GM08714 (cell line): ENCODE measurements at regions not wholly inside any gene's neighbourhood (a gene's known extent, or its start where the extent isn't known, plus 50 kb on each side); places are given as distances from the start of the nearest gene placed in this dataset.

ENCODE experiments used
- H3K4me3 ChIP-seq: fragments of 200-500 bp; sonication (Bioruptor generic); 2 replicates; pipeline ENCODE4 v1.5.1; 2014; ENCODE audit warnings: mild to moderate bottlenecking, low read length, inconsistent platforms
- ZNF274 ChIP-seq: IDR thresholded peaks from 2 replicates; pipeline ENCODE4 v1.6.1; 2012; ENCODE audit warnings: mild to moderate bottlenecking, low read depth, low read length

GRCh38 chr14:97887690-97888089 lies 1090.5 kb downstream of the VRK1 start:
- H3K4me3 ChIP-seq: no peak overlapping the region
- no peak for TF ChIP-seq ZNF274

- TF ChIP-seq ZNF274: no peak
Observed at GRCh38 chr14:97888331-97888730, 1091.1 kb downstream of the VRK1 start.

GRCh38 chr14:97891515-97891914 lies 1094.3 kb downstream of the VRK1 start:
- TF ChIP-seq ZNF274: no peak
- H3K4me3 ChIP-seq: no peak overlapping the region

More at GRCh38 chr14:97888331-97888730, 1091.1 kb downstream of the VRK1 start:
- no peak overlapping the region for H3K4me3 ChIP-seq

GRCh38 chr14:97894552-97894951 lies 1097.4 kb downstream of the VRK1 start:
- no peak for TF ChIP-seq ZNF274
- no peak overlapping the region for H3K4me3 ChIP-seq

GRCh38 chr14:97900196-97900854 lies 1103.1 kb downstream of the VRK1 start:
- no peak overlapping the region for H3K4me3 ChIP-seq
- no peak for TF ChIP-seq ZNF274

GRCh38 chr14:97902630-97903029 lies 1105.4 kb downstream of the VRK1 start:
- TF ChIP-seq ZNF274: no peak
- no peak overlapping the region for H3K4me3 ChIP-seq

- no peak overlapping the region for H3K4me3 ChIP-seq
- TF ChIP-seq ZNF274: no peak
Observed at GRCh38 chr14:97903821-97904220, 1106.6 kb downstream of the VRK1 start.

GRCh38 chr14:97912217-97912616 lies 1115.0 kb downstream of the VRK1 start:
- no peak for TF ChIP-seq ZNF274
- no peak overlapping the region for H3K4me3 ChIP-seq

GRCh38 chr14:97916100-97916499 lies 1118.9 kb downstream of the VRK1 start:
- no peak for TF ChIP-seq ZNF274
- H3K4me3 ChIP-seq: no peak overlapping the region

- H3K4me3 ChIP-seq: no peak overlapping the region
- no peak for TF ChIP-seq ZNF274
Observed at GRCh38 chr14:97916669-97917568, 1119.7 kb downstream of the VRK1 start.

- H3K4me3 ChIP-seq: no peak overlapping the region
- TF ChIP-seq ZNF274: no peak
Observed at GRCh38 chr14:97920201-97920600, 1123.0 kb downstream of the VRK1 start.

GRCh38 chr14:97921296-97921695 lies 1124.1 kb downstream of the VRK1 start:
- no peak overlapping the region for H3K4me3 ChIP-seq
- TF ChIP-seq ZNF274: no peak

- no peak for TF ChIP-seq ZNF274
- H3K4me3 ChIP-seq: no peak overlapping the region
Observed at GRCh38 chr14:97924922-97925613, 1127.9 kb downstream of the VRK1 start.

- no peak overlapping the region for H3K4me3 ChIP-seq
- TF ChIP-seq ZNF274: no peak
Observed at GRCh38 chr14:97930166-97930565, 1133.0 kb downstream of the VRK1 start.
